Retinal pigment epithelial cell (primary cell): ENCODE measurements at regions not wholly inside any gene's neighbourhood (a gene's known extent, or its start where the extent isn't known, plus 50 kb on each side); places are given as distances from the start of the nearest gene placed in this dataset.

Experiments used
- DNase-seq: peaks from one replicate; pipeline ENCODE4 v3.0.0-alpha.2; 2010; ENCODE audit warnings: low read depth
- H3K4me3 ChIP-seq: 2 replicates; pipeline ENCODE4 v1.5.1; 2011; ENCODE audit warnings: mild to moderate bottlenecking, low read length, control low read depth, moderate library complexity
- CTCF ChIP-seq: conservative IDR thresholded peaks from 2 replicates; pipeline ENCODE4 v1.5.1; 2011; ENCODE audit warnings: low read depth, low read length, control low read depth, inconsistent platforms

GRCh38 chr4:160810424-160810823 is 1353.4 kb downstream of the FSTL5 start:
- DNase-seq = no peak
- H3K4me3 ChIP-seq = no peak overlapping the region
- TF ChIP-seq CTCF = no peak

- no peak for DNase-seq
- TF ChIP-seq CTCF = no peak
- H3K4me3 ChIP-seq = no peak overlapping the region
Observed at GRCh38 chr4:160810941-160811340, 1352.9 kb downstream of the FSTL5 start.

- no peak for TF ChIP-seq CTCF
- DNase-seq = no peak
Observed at GRCh38 chr4:160811956-160812355, 1351.8 kb downstream of the FSTL5 start.

GRCh38 chr4:160814726-160815125 is 1349.1 kb downstream of the FSTL5 start:
- TF ChIP-seq CTCF = no peak
- H3K4me3 ChIP-seq = no peak overlapping the region
- no peak for DNase-seq

More at GRCh38 chr4:160811956-160812355, 1351.8 kb downstream of the FSTL5 start:
- H3K4me3 ChIP-seq = no peak overlapping the region

- DNase-seq = no peak
Observed at GRCh38 chr4:160818571-160818970, 1345.2 kb downstream of the FSTL5 start.

GRCh38 chr4:160819791-160820190 is 1344.0 kb downstream of the FSTL5 start:
- no peak for TF ChIP-seq CTCF
- no peak overlapping the region for H3K4me3 ChIP-seq
- no peak for DNase-seq

More at GRCh38 chr4:160818571-160818970, 1345.2 kb downstream of the FSTL5 start:
- TF ChIP-seq CTCF = no peak
- no peak overlapping the region for H3K4me3 ChIP-seq

GRCh38 chr4:160824481-160824880 is 1339.3 kb downstream of the FSTL5 start:
- H3K4me3 ChIP-seq = no peak overlapping the region
- no peak for TF ChIP-seq CTCF
- no peak for DNase-seq
